Umbilical cord (tissue), 1 donor: ENCODE measurements at regions not wholly inside any gene's neighbourhood (a gene's known extent, or its start where the extent isn't known, plus 50 kb on each side); places are given as distances from the start of the nearest gene placed in this dataset.
"Not testable (repeated sequence)": the region's sequence is repeated elsewhere in the genome, so short reads cannot be mapped to it uniquely, and the experiment has no call there.

ENCODE experiments used
- DNase-seq: peaks from one replicate; pipeline ENCODE4 v3.0.0-alpha.2; 2015; ENCODE audit warnings: low spot score

DNA sequence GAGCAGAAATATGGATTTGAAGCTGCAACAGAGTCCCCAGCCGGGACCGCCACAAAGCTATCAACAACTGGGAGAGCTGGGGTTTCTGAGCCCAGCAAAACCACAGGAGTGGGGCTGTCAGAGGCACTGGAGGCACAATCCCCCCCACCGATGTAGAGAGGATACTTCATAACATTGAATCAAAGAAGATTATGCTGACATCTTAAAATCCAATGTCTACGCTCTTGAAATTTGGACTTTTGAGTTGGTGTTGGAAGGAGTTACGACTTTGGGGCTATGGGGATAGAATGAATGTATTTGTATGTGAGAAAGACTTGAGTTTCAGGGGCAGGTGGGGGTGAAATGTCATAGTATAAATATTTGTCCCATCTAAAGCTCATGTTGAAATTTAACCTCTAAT, 1121.6 kb upstream of the CDH8 start:
- DNase-seq: no peak

DNA sequence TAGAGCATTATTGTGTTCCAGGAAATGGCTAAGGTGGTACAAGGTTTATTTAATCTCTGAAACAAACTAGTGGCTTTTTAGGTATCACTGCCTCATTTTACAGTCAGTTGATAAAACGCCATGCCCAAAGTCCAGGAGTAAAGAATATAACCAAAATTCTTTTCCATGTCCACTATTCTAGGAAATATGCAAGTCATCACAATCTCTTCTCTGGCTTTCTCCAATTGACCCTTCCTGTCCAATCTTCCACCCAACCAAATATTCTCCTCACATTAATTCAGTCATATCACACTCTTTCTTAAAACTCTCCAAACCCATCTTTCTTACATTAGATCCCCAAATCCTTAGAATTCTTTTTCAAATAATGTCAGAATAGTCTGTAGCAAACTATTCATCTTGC, 1110.0 kb upstream of the CDH8 start:
- no peak for DNase-seq

DNA sequence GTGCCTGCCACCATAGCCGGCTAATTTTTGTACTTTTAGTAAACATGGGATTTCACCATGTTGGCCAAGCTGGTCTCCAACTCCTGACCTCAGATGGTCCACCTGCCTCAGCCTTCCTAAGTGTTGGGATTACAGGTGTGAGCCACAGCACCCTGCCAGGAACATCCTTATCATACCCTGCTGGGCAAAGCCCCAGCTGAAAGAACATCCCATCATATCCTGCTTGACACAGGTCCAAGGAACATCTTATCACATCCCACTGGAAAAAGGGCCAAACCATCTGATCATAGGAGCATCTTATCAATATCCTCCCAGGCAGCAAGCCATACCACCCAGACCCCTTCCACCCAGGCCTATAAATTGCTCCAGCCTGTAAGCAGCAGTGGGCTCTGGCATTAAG, 1109.2 kb upstream of the CDH8 start:
- DNase-seq: no peak

DNA sequence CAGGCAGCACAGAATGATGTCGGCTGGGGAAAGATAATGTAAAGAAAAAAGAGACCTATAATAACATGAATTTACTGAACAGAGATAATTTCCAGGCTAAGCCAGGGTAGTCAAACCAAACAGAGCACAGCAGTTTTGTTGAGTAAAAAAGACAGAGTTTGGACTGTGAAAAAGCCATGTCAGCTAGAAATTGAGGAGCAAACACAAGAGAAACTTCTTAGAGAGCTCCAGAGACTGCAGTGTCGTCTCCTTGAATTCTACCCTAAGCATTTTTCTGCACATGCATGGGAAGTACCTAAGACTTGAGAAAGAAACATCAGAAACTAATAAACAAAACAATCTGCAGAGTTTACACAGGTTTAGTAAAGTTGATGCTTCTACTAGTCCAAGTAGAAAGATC, 1098.8 kb upstream of the CDH8 start:
- DNase-seq: no peak

DNA sequence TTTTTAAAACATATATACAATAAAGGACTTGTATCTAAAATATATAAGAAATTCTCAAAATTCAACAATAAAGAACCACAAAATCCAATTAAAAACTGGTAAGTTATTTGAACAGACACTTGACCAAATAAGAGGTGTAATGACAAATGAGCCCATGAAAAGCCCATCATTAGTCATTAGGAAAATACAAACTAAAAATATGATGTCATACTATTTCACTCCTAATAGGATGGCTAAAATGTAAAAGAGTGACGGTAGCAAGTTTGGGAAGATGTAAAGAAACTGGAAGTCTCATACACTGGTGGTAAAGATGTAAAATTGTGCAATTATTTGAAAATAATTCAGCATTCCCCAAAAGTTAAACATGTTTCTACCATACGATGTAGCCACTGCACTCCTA, 1095.3 kb upstream of the CDH8 start:
- DNase-seq: no peak

DNA sequence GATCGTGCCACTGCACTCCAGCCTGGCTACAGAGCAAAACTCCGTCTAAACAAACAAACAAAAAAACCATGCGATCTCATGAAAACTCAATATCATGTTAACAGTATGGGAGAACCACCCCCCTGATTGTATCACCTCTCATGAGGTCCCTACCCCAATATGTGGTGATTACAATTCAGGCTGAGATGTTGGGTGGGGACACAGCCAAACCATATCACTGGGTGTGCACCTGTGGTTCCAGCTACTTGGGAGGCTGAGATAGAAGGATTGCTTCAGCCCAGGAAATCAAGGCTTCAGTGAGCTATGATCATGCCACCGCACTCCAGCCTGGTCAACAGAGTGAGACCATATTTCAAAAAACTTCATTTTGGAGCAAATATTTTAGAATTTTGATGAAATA, 1094.7 kb upstream of the CDH8 start:
- no peak for DNase-seq

DNA sequence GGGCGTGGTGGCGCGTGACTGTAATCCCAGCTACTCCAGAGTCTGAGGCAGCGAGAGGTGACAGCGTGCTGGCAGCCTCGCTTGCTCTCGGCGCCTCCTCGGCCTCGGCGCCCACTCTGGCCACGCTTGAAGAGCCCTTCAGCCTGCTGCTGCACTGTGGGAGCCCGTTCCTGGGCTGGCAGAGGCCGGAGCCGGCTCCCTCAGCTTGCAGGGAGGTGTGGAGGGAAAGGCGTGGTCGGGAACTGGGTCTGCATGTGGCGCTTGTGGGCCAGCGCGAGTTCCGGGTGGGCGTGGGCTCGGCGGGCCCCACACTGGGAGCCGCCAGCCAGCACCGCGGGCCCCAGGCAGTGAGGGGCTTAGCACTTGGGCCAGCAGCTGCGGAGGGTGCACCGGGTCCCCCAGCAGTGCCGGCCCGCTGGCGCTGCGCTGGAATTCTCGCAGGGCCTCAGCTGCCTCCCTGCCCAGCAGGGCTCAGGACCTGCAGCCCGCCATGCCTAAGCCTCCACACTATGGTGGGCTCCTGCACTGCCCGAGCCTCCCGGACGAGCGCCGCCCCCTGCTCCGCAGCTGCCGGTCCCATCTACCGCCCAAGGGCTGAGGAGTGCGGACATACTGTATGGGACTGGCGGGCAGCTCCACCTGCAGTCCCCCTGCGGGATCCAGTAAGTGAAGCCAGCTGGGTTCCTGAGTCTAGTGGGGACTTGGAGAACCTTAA, 1093.3 kb upstream of the CDH8 start:
- no peak for DNase-seq

DNA sequence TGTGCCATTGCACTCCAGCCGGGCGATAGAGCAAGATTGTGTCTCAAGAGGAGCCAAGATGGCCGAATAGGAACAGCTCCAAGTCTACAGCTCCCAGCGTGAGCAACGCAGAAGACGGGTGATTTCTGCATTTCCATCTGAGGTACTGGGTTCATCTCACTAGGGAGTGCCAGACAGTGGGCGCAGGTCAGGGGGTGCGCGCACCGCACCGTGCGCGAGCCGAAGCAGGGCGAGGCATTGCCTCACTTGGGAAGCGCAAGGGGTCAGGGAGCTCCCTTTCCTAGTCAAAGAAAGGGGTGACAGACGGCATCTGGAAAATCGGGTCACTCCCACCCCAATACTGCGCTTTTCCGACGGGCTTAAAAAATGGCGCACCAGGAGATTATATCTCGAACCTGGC, 1083.7 kb upstream of the CDH8 start:
- DNase-seq: not testable (repeated sequence)

DNA sequence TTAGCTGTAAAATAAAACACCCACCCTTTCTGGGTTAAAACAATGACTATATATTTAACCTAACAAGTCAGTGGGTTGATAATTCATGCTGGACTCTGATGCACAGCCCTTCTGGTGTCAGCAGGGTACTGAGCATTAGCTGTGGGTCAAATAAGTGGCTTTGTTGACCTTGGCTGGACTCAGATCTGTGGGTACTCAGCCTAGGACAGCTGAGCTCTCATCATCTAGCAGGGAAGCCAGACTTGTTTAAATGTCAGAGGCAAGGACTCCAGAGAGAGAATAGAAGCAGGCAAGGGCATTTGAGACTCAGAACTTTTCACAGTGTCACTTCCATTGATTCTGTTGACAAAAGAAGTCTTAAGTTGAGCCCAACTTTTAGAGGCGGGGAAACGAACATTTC, 1063.8 kb upstream of the CDH8 start:
- DNase-seq: no peak

DNA sequence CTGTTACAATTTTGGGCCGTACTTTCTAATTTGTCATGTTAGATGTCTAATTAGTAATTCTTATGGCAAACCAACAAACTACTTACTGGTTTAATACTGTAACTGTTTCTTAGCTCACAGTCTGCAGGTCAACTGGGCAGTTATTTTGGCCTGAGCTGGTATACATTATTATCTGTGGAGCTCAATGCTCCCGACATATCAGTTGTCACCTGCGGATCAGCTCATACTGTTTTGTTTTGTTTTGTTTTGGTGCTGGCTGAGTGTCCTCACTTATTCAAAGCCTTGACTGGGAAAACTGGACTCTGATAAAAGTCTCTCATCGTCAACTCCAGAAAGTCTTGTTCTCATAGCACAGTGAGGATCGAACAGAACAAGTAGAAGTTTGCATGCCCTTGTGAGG, 1060.6 kb upstream of the CDH8 start:
- DNase-seq: no peak

DNA sequence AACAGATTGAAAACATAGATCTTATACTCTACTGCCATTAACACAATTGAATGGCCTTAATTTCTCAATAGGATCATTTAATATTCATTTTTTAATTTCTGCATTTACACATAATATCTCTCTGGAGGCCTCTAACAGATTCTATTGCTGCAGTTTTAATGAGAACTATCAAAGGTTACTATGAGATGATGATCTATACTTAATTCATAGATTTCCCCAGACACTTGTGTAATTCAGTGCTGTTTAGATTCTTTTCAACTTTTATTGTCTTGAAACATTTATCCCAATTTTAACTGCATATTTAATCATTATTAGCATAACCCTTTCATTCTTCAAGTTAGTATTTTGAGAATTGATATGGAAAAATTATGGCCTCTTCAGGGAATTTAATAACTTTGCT, 1056.5 kb upstream of the CDH8 start:
- no peak for DNase-seq

DNA sequence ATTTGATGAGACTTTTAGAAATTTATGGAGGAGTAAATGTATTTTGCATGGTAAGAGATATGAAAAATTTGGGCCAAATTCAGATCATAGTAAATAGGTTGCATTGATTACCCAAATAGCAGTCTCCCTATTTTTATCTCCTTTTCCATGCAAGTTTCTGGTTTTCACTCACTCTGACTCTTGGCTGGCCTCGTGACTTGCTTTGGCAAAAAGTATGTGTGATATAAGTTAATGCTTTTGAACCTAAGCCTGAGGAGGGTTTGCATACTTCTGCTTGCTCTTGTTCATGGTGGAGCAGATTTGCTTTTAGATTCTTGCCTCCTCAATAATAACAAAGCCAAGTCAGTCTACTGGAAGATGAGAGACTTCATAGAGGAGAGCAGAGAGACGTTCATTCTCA, 1045.9 kb upstream of the CDH8 start:
- DNase-seq: no peak

DNA sequence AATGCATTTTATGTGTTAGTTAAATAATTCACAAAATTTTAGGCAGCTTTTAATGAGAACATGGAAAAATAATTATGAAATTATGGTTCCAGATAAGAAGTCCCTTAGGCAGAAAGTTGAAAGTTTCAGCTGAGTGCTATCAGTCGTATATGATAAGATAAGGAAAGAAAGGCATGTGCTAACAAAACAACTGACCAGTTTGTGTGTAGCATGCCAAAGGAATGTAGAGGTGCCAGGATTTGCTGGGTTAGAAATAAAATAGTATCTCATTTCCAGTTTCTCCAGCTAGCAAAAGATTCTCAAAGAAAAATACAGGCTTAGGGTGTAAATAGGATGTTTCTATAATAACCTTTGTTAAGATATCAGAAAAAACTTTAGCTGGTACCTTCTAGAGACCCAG, 1044.5 kb upstream of the CDH8 start:
- DNase-seq: peak; percentile 6

DNA sequence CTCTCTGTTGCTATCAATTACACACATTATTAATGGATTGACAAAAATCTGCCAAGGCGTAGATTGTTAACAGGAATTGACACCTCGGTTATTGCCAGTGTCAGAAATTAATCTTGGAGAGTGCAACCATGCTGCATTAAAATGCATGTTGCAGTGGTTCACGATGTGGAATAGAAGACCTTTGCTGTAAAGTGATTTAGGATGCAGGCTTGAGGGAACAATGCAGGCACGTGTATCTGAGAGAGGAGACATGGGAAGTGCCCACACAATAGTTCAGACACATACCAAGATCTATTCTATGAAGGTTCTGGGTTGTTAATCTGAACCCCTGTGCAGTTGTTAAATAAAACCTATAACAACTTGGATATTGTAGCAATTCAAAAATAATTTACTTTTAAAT, 1032.8 kb upstream of the CDH8 start:
- DNase-seq: no peak

DNA sequence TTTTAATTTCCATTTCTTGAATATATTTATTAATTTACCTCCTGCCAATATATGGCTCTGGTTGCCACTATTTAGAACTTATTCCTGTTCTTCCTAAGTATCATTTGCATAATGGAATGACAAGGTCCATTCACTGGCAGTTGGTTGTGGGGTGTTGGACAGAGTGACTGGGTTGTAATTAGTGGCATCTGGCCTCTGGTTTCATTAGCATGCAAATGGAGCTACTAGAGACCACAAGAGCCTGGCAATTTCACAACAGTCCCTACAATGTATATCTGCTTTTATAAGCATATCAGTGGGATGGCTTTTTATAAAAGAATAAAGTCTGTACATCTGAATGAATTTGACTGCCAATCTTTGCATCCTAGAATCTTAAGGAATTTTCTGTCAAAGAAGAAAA, 1030.9 kb upstream of the CDH8 start:
- DNase-seq: no peak

DNA sequence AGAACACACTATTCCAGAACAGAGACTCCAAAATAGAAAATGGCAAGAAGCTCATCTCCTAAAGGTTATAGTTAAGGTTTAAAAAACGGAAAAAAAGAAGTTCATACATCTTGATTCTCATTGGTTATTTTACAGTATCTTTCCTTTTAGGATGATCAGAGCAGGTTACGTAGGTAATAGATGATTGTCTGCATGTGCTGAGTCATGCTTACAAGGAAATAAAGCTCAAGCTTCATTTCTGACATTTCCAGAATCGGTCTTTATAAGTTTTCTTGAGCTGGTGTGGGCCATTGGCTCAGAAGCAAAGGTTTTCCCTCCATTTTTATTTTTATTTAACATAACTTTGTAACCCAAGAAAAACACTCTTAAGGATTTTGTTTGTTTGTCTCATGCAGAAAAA, 1030.3 kb upstream of the CDH8 start:
- no peak for DNase-seq

DNA sequence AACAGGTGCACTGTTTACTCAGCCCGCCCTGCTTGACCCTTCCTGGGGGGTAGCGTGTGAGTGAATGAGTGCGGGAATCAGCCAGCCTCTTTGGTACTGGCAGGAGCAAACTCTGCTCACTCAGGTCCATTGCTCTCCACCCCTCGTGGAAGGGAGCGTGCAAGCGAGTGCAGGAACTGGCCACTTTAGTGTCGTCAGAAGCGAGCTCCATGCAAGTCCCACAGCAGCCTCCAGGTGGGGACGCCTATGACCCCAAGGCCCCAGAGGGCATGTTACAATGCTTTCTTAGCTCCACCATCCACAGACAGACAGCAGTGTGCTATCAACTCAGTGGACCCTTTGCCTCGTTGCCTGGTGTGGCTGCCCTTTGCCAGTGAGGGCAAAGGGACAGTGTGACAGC, 1025.1 kb upstream of the CDH8 start:
- no peak for DNase-seq

DNA sequence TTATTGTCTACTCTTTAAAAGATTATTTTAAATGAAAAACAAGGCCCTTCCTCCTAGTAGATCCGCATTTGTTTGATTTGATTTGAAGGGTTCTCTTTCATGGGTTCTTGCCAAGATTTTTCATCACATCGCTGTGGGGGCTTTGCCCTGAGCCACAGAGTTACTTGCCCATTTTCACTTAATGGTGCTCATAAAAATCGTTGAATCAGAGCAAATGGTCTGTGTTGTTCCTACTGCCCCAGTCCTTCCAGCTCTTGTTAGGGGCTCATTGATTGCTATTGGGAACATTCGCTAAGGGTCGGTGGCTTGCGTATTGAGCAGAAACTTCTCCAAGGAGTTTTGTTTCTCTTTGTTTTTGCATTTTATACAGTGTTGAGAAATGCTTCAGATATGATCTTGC, 1023.4 kb upstream of the CDH8 start:
- no peak for DNase-seq

DNA sequence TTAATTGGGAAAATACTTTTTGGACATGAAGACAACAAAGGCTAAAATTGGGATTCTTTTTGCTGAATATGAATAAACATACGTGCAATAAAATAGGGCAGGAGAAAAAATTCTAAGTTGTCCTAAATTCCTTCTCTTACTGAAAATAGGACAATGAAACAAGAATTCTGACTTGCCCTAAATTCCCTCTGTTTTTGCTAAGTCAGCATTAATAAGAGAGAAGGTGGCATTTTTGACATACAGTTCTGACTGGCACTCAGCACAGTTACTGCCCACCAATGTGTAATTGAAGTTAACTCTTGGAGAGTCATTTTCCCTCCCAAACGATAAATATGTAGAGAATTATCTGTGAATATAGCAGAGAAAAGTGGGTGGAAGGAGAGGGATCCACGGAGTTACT, 1021.1 kb upstream of the CDH8 start:
- no peak for DNase-seq

DNA sequence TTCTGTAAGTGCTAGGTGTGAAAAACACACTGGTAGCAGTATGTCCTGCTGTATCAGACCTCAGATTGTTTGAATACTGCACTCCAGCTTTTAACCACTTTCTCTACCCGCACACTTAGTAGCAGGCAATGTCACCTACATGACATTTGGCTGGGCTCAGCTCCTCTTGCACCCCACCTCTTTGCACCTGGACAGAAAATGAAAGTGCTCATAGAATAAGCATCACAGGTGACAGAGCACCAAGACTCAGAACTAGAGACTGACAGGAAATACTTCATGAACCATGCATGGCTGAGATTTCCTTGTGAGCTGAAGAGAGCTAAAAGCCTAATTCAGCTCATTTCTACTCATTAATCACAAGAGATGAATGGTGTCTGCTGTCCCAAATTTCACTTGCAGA, 1014.2 kb upstream of the CDH8 start:
- no peak for DNase-seq

DNA sequence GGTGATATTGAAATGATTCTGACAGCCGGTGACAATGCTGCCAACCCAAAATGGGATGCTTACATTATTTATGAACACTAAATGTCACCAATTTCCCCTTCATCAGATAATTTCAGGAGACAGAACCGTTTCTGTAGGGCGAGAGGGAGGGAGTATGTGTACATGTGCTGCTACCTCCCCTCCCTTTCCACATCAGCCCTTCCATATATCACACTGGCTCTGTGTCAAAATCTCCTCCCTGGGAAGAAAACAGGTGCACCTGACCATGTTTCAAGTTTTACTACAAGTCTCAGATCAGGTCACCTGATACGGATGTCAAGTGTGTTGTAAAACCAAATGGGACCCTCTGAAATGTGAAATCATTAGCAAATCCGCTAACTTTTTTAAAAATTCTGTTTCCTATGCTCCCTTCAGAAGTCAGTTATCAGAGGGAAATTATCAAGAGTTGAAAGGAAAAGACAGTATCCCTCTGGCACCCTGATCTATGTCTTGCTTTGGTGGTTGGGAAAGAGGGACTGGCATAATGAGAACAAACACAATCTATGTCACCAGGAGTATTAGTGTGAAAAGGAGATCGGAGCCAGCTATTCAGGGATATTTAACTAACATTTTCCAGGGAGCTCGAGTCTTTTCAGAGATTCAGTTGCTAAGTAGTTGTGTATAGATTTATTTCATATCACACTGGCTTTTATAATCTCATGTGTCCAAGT, 1002.3 kb upstream of the CDH8 start:
- DNase-seq: no peak

DNA sequence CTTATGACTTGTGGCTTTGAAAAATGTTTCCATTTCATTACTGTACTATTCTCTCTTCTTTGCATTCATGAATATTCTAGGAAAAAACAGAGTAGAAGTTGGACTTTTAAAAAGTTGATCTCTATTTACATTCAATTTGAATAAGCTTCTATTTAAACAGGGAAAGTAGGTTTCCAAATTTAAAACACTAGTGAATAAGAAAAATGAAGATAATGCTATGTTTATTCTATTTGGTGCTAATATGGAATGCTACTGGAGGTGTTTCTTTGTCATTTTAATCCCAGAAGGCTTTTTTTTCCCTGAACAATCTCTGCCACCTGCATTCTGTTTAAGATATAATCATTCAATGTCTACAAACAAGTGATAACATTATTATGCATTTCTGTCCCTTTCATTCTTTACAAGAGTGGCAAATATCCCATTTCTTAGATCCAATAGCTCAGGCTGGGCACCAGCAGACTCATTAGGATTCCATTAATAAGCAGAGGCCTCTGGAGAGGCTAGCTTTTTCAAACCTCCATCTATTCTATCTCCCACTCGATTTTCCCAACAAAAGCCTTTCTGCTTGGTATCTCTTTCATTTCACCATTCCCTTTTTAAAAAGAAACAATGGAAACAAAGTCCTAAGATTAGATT, 1001.6 kb upstream of the CDH8 start:
- DNase-seq: no peak

DNA sequence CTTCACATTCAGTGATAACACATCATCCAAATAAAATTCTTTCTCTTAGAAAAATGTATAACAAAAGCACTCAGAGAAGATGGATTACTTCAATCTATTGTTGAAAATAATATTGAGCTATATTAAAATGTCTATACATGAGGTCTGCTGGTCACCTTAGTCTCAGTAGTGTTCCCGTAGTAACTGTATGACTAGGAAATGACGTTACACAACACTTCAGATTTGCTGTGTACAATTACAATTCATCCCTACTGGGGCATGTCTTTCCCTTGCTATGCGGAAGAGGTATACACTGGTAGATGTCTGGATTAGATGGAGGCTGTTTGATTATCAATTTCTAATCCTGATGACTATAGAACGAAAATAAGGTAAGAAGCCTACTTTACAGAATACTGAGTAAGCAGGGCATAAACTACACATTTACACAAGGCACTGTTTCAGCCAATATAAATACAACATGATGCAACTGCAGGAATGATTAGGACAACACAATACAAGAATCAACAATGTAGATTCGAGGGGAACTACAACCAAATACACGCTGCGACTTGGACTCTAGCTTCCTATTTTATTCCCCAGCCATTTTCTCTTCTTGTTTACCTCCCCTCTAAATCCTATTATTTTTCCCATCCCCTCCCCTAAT, 982.5 kb upstream of the CDH8 start:
- DNase-seq: no peak
